ENCODE measurements at regions not wholly inside any gene's neighbourhood (a gene's known extent, or its start where the extent isn't known, plus 50 kb on each side); places are given as distances from the start of the nearest gene placed in this dataset.
"Not testable (repeated sequence)": the region's sequence is repeated elsewhere in the genome, so short reads cannot be mapped to it uniquely, and the experiment has no call there.

DNA sequence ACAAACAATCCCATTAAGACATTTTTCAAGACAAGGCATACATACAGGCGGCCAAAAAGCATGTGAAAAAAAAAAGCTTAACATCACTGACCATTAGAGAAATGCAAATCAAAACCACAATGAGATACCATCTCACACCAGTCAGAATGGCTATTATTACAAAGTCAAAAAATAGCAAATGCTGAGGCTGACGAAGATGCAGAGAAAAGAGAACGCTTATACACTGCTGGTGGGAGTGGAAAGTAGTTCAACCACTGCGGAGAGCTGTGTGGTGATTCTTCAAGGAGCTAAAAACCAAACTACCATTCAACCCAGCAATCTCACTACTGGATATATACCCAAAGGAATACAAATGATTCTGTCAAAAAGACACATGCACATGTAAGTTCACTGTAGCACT, 216.7 kb downstream of the FOXG1 start:
- H3K4me3 ChIP-seq, result no peak overlapping the region
- TF ChIP-seq EP300 (IDR thresholded peaks at IDR 0.05) (no peak), CTCF (IDR thresholded peaks at IDR 0.05) (no peak), POLR2AphosphoS5 (IDR thresholded peaks at IDR 0.05) (no peak), POLR2A (IDR thresholded peaks at IDR 0.05; ENCODE audit: low read depth) (no peak)
- no peaks in the 10 kb centered on the region for H3K27me3 ChIP-seq
- intact Hi-C loops (cut with DNase I), result no loop called here
- 85% methylated on average over 4 of the region's 4 CpGs for WGBS
- H3K36me3 ChIP-seq, result no peaks in the 10 kb centered on the region
- DNase-seq (ENCODE audit: extremely low spot score), result no peak
- H3K9me3 ChIP-seq, result no peaks in the 10 kb centered on the region
- no peaks in the 10 kb centered on the region for H3K4me1 ChIP-seq
- no peak overlapping the region for H3K27ac ChIP-seq (replicated peaks in 1 of 4)

DNA sequence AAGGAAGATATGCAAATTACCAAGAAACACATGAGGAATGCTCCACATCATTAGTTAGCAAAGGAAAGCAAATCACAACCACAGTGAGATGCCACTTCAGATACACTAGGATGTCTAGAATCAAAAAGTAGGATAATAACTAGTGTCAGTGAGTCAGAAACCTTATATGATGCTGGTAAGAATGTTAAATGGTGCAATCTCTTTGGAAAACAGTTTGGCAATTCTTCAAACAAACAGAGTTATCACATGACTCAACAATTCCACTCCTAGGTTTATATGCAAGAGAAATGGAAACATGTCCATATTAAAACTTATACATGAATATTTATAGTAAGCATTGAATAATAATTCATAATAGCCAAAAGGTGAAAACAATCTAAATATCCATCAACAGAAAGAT, 220.9 kb downstream of the FOXG1 start:
- H3K4me3 ChIP-seq, result no peak overlapping the region
- no peaks in the 10 kb centered on the region for H3K4me1 ChIP-seq
- intact Hi-C loops (cut with DNase I), result no loop called here
- no peaks in the 10 kb centered on the region for H3K27me3 ChIP-seq
- no peaks in the 10 kb centered on the region for H3K9me3 ChIP-seq
- H3K36me3 ChIP-seq, result no peaks in the 10 kb centered on the region
- TF ChIP-seq POLR2A (IDR thresholded peaks at IDR 0.05; ENCODE audit: low read depth) (no peak), EP300 (IDR thresholded peaks at IDR 0.05) (no peak), POLR2AphosphoS5 (IDR thresholded peaks at IDR 0.05) (no peak), CTCF (IDR thresholded peaks at IDR 0.05) (no peak)
- no peak for DNase-seq (ENCODE audit: extremely low spot score)
- no peak overlapping the region for H3K27ac ChIP-seq (replicated peaks in 1 of 4)

- intact Hi-C loops (cut with DNase I); H3K4me3 ChIP-seq; H3K27ac ChIP-seq (replicated peaks in 1 of 4); DNase-seq (ENCODE audit: extremely low spot score); H3K9me3 ChIP-seq; H3K36me3 ChIP-seq; H3K4me1 ChIP-seq; H3K27me3 ChIP-seq: not testable (repeated sequence)
- 80% methylated on average over 4 of the region's 4 CpGs for WGBS
Observed at GRCh38 chr14:28997196-28997595, 230.6 kb downstream of the FOXG1 start.

DNA sequence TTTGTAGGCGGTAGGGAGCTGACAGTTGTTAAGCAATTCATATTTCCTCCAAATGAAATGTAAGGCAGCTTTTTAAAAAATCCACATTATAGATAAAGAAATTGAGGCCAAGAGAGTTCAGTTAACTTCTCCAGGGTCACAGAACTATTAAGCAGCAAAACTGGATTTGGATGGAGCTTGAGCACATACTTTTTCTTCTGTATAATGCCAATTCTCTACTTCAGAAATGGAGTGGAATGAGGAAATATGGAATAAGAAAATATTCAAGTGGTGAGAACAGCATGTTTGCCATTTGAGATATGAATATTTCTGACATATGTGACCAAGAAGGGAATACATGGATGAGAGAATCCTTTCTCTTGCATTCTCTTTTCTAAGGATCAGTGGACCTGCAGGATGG, 233.1 kb downstream of the FOXG1 start:
- intact Hi-C loops (cut with DNase I), result no loop called here
- TF ChIP-seq POLR2AphosphoS5 (IDR thresholded peaks at IDR 0.05), result no peak
- TF ChIP-seq EP300 (IDR thresholded peaks at IDR 0.05), result no peak
- TF ChIP-seq CTCF (IDR thresholded peaks at IDR 0.05), result no peak
- no peak for TF ChIP-seq POLR2A (IDR thresholded peaks at IDR 0.05; ENCODE audit: low read depth)

GRCh38 chr14:29005647-29006046, 239.1 kb downstream of the FOXG1 start:
- 89% methylated on average over 4 of the region's 4 CpGs for WGBS
- no peak overlapping the region for H3K4me3 ChIP-seq

More for the DNA sequence above, 233.1 kb downstream of the FOXG1 start:
- H3K9me3 ChIP-seq, result no peaks in the 10 kb centered on the region
- WGBS, result 78% methylated on average over 1 of the region's 1 CpG
- no peak overlapping the region for H3K4me3 ChIP-seq
- H3K27ac ChIP-seq (replicated peaks in 1 of 4), result no peak overlapping the region
- H3K4me1 ChIP-seq, result no peaks in the 10 kb centered on the region
- H3K27me3 ChIP-seq, result no peaks in the 10 kb centered on the region
- no peaks in the 10 kb centered on the region for H3K36me3 ChIP-seq
- no peak for DNase-seq (ENCODE audit: extremely low spot score)

More at GRCh38 chr14:29005647-29006046, 239.1 kb downstream of the FOXG1 start:
- Histone ChIP-seq H3K4me1 (no peaks in the 10 kb centered on the region), H3K36me3 (no peaks in the 10 kb centered on the region), H3K9me3 (no peaks in the 10 kb centered on the region), H3K27ac (replicated peaks in 1 of 4) (no peak overlapping the region), H3K27me3 (no peaks in the 10 kb centered on the region)
- intact Hi-C loops (cut with DNase I), result no loop called here
- no peak for TF ChIP-seq CTCF (IDR thresholded peaks at IDR 0.05)
- no peak for TF ChIP-seq EP300 (IDR thresholded peaks at IDR 0.05)
- TF ChIP-seq POLR2A (IDR thresholded peaks at IDR 0.05; ENCODE audit: low read depth), result no peak
- no peak for TF ChIP-seq POLR2AphosphoS5 (IDR thresholded peaks at IDR 0.05)
- DNase-seq (ENCODE audit: extremely low spot score), result no peak
